ENCODE measurements at regions not wholly inside any gene's neighbourhood (a gene's known extent, or its start where the extent isn't known, plus 50 kb on each side); places are given as distances from the start of the nearest gene placed in this dataset.

GRCh38 chr9:24488896-24489295, 56.8 kb downstream of the IZUMO3 start:
- no peak for DNase-seq

- DNase-seq, result no peak
Observed at GRCh38 chr9:24487946-24488345, 57.8 kb downstream of the IZUMO3 start.

- DNase-seq, result no peak
Observed at GRCh38 chr9:24487250-24487861, 58.3 kb downstream of the IZUMO3 start.

GRCh38 chr9:24479361-24480059, 66.2 kb downstream of the IZUMO3 start:
- no peak for DNase-seq

GRCh38 chr9:24464319-24464951, 81.3 kb downstream of the IZUMO3 start:
- no peak for DNase-seq

GRCh38 chr9:24462951-24463350, 82.7 kb downstream of the IZUMO3 start:
- DNase-seq, result no peak

GRCh38 chr9:24460781-24461180, 84.9 kb downstream of the IZUMO3 start:
- DNase-seq, result no peak

GRCh38 chr9:24459953-24460352, 85.7 kb downstream of the IZUMO3 start:
- DNase-seq, result no peak

- no peak for DNase-seq
Observed at GRCh38 chr9:24451346-24451745, 94.4 kb downstream of the IZUMO3 start.

GRCh38 chr9:24449976-24450375, 95.7 kb downstream of the IZUMO3 start:
- no peak for DNase-seq

- no peak for DNase-seq
Observed at GRCh38 chr9:24439456-24439855, 106.2 kb downstream of the IZUMO3 start.

- no peak for DNase-seq
Observed at GRCh38 chr9:24438876-24439275, 106.8 kb downstream of the IZUMO3 start.

- no peak for DNase-seq
Observed at GRCh38 chr9:24436761-24437160, 108.9 kb downstream of the IZUMO3 start.

- DNase-seq, result no peak
Observed at GRCh38 chr9:24434183-24434582, 111.5 kb downstream of the IZUMO3 start.

GRCh38 chr9:24416136-24416535, 129.6 kb downstream of the IZUMO3 start:
- no peak for DNase-seq

GRCh38 chr9:24413651-24414050, 132.0 kb downstream of the IZUMO3 start:
- DNase-seq, result no peak

- DNase-seq, result no peak
Observed at GRCh38 chr9:24398466-24398865, 147.2 kb downstream of the IZUMO3 start.

GRCh38 chr9:24391095-24391494, 154.6 kb downstream of the IZUMO3 start:
- no peak for DNase-seq

GRCh38 chr9:24385077-24385476, 160.6 kb downstream of the IZUMO3 start:
- DNase-seq, result no peak

GRCh38 chr9:24382566-24382965, 163.1 kb downstream of the IZUMO3 start:
- no peak for DNase-seq

- DNase-seq, result no peak
Observed at GRCh38 chr9:24381205-24381604, 164.5 kb downstream of the IZUMO3 start.

GRCh38 chr9:24359046-24359445, 186.7 kb downstream of the IZUMO3 start:
- no peak for DNase-seq

- DNase-seq, result no peak
Observed at GRCh38 chr9:24351973-24352372, 193.7 kb downstream of the IZUMO3 start.

- no peak for DNase-seq
Observed at GRCh38 chr9:24351258-24351657, 194.4 kb downstream of the IZUMO3 start.

All from suppressor macrophage (primary cell).